ENCODE measurements at regions not wholly inside any gene's neighbourhood (a gene's known extent, or its start where the extent isn't known, plus 50 kb on each side); places are given as distances from the start of the nearest gene placed in this dataset.

GRCh38 chr12:109651596-109651995, 62.0 kb upstream of the FAM222A start:
- TF ChIP-seq EZH2phosphoT487 (IDR thresholded peaks at IDR 0.05) (no peak), CTCF (IDR thresholded peaks at IDR 0.05) (no peak), EZH2 (IDR thresholded peaks at IDR 0.05) (no peak)

Data from neural progenitor cell (in vitro differentiated cells).